ENCODE measurements at regions not wholly inside any gene's neighbourhood (a gene's known extent, or its start where the extent isn't known, plus 50 kb on each side); places are given as distances from the start of the nearest gene placed in this dataset.
"Not testable (repeated sequence)": the region's sequence is repeated elsewhere in the genome, so short reads cannot be mapped to it uniquely, and the experiment has no call there.

GRCh38 chr7:125926621-125927020 is 997.0 kb upstream of the POT1 start:
- H3K9ac ChIP-seq (ENCODE audit: low read length): no peak overlapping the region
- H3K4me2 ChIP-seq (ENCODE audit: low read length): no peak overlapping the region
- no peak overlapping the region for H3K4me3 ChIP-seq (ENCODE audit: insufficient read depth, low read depth, low read length)
- Mint-ChIP-seq H3K27me3 (ENCODE audit: low read depth, unreplicated experiment) (no peaks in the 10 kb centered on the region), H3K27ac (ENCODE audit: unreplicated experiment) (no peak overlapping the region), H3K9me3 (ENCODE audit: unreplicated experiment) (peaks cover 2% of the 10 kb centered on the region), H3K4me1 (ENCODE audit: low read depth, unreplicated experiment) (no peaks in the 10 kb centered on the region), H3K4me3 (ENCODE audit: unreplicated experiment) (no peak overlapping the region), H3K36me3 (ENCODE audit: low read depth, unreplicated experiment) (no peaks in the 10 kb centered on the region)
- H3K79me2 ChIP-seq (ENCODE audit: insufficient read depth, low read length): no peaks in the 10 kb centered on the region
- H3K27me3 ChIP-seq (ENCODE audit: insufficient read depth, low read length): no peaks in the 10 kb centered on the region
- FAIRE-seq (no peak), DNase-seq (ENCODE audit: low read depth) (peak; percentile 4)
- no peak overlapping the region for H3K27ac ChIP-seq (ENCODE audit: low read depth, low read length)
- no peak for TF ChIP-seq EZH2 (IDR thresholded peaks at IDR 0.05; ENCODE audit: insufficient read depth, low read length)
- TF ChIP-seq, protein P1, sequence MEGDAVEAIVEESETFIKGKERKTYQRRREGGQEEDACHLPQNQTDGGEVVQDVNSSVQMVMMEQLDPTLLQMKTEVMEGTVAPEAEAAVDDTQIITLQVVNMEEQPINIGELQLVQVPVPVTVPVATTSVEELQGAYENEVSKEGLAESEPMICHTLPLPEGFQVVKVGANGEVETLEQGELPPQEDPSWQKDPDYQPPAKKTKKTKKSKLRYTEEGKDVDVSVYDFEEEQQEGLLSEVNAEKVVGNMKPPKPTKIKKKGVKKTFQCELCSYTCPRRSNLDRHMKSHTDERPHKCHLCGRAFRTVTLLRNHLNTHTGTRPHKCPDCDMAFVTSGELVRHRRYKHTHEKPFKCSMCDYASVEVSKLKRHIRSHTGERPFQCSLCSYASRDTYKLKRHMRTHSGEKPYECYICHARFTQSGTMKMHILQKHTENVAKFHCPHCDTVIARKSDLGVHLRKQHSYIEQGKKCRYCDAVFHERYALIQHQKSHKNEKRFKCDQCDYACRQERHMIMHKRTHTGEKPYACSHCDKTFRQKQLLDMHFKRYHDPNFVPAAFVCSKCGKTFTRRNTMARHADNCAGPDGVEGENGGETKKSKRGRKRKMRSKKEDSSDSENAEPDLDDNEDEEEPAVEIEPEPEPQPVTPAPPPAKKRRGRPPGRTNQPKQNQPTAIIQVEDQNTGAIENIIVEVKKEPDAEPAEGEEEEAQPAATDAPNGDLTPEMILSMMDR (IDR thresholded peaks at IDR 0.05; ENCODE audit: insufficient read depth, low read depth, low read length): no peak
- H2AFZ ChIP-seq (ENCODE audit: low read depth, low read length): no peak overlapping the region
- H3K36me3 ChIP-seq (ENCODE audit: insufficient read depth, low read length): no peaks in the 10 kb centered on the region
- H3K4me1 ChIP-seq (ENCODE audit: insufficient read depth, low read length): no peaks in the 10 kb centered on the region
- no peaks in the 10 kb centered on the region for H3K9me3 ChIP-seq (ENCODE audit: insufficient read depth, low read depth, low read length)
- no peaks in the 10 kb centered on the region for H4K20me1 ChIP-seq (ENCODE audit: insufficient read depth, low read length)

DNA sequence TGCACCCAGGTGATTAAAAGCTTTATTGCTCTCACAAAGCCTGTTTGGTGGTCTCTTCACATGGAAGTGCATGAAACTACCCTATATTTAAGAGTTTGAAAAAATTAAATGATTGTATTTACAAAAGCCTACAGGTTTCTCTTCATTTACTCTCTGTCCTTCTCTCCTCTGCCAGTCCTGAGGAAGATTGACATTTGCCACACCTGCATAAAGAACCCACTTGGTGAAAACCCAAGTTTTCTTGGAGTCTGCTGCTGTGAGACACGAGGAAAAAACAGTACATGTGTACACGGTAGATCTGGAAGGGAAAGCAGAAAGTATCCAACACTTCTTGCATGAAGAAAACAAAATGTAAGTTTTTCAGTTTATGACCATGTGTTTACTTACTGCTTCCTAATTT is 994.4 kb upstream of the POT1 start:
- TF ChIP-seq, protein P1 (IDR thresholded peaks at IDR 0.05; ENCODE audit: insufficient read depth, low read depth, low read length): no peak
- TF ChIP-seq EZH2 (IDR thresholded peaks at IDR 0.05; ENCODE audit: insufficient read depth, low read length): no peak
- Mint-ChIP-seq H3K27me3 (ENCODE audit: low read depth, unreplicated experiment) (no peaks in the 10 kb centered on the region), H3K36me3 (ENCODE audit: low read depth, unreplicated experiment) (no peaks in the 10 kb centered on the region), H3K4me1 (ENCODE audit: low read depth, unreplicated experiment) (no peaks in the 10 kb centered on the region), H3K27ac (ENCODE audit: unreplicated experiment) (no peak overlapping the region), H3K9me3 (ENCODE audit: unreplicated experiment) (peaks cover 5% of the 10 kb centered on the region), H3K4me3 (ENCODE audit: unreplicated experiment) (no peak overlapping the region)
- no peak overlapping the region for H2AFZ ChIP-seq (ENCODE audit: low read depth, low read length)
- H3K27me3 ChIP-seq (ENCODE audit: insufficient read depth, low read length): no peaks in the 10 kb centered on the region
- H3K79me2 ChIP-seq (ENCODE audit: insufficient read depth, low read length): no peaks in the 10 kb centered on the region
- no peak overlapping the region for H3K4me3 ChIP-seq (ENCODE audit: insufficient read depth, low read depth, low read length)
- no peak overlapping the region for H3K27ac ChIP-seq (ENCODE audit: low read depth, low read length)
- H3K4me2 ChIP-seq (ENCODE audit: low read length): no peak overlapping the region
- no peaks in the 10 kb centered on the region for H3K4me1 ChIP-seq (ENCODE audit: insufficient read depth, low read length)
- no peaks in the 10 kb centered on the region for H3K36me3 ChIP-seq (ENCODE audit: insufficient read depth, low read length)
- no peaks in the 10 kb centered on the region for H4K20me1 ChIP-seq (ENCODE audit: insufficient read depth, low read length)
- DNase-seq (ENCODE audit: low read depth): no peak
- no peaks in the 10 kb centered on the region for H3K9me3 ChIP-seq (ENCODE audit: insufficient read depth, low read depth, low read length)
- no peak overlapping the region for H3K9ac ChIP-seq (ENCODE audit: low read length)
- no peak for FAIRE-seq

GRCh38 chr7:125915381-125915948 is 985.8 kb upstream of the POT1 start:
- H3K9ac ChIP-seq (ENCODE audit: low read length); H4K20me1 ChIP-seq (ENCODE audit: insufficient read depth, low read length); H3K27ac ChIP-seq (ENCODE audit: low read depth, low read length); H2AFZ ChIP-seq (ENCODE audit: low read depth, low read length); DNase-seq (ENCODE audit: low read depth); H3K4me1 Mint-ChIP-seq (ENCODE audit: low read depth, unreplicated experiment); H3K27me3 Mint-ChIP-seq (ENCODE audit: low read depth, unreplicated experiment); H3K79me2 ChIP-seq (ENCODE audit: insufficient read depth, low read length); H3K27me3 ChIP-seq (ENCODE audit: insufficient read depth, low read length); H3K4me2 ChIP-seq (ENCODE audit: low read length); H3K36me3 Mint-ChIP-seq (ENCODE audit: low read depth, unreplicated experiment); H3K4me3 Mint-ChIP-seq (ENCODE audit: unreplicated experiment); H3K4me3 ChIP-seq (ENCODE audit: insufficient read depth, low read depth, low read length); FAIRE-seq; H3K36me3 ChIP-seq (ENCODE audit: insufficient read depth, low read length); H3K4me1 ChIP-seq (ENCODE audit: insufficient read depth, low read length); H3K27ac Mint-ChIP-seq (ENCODE audit: unreplicated experiment); H3K9me3 ChIP-seq (ENCODE audit: insufficient read depth, low read depth, low read length): not testable (repeated sequence)
- peaks cover 12% of the 10 kb centered on the region for H3K9me3 Mint-ChIP-seq (ENCODE audit: unreplicated experiment)

Measured in astrocyte (in vitro differentiated cells and primary cell).